NT2/D1 (cell line): ENCODE measurements at regions not wholly inside any gene's neighbourhood (a gene's known extent, or its start where the extent isn't known, plus 50 kb on each side); places are given as distances from the start of the nearest gene placed in this dataset.

Source experiments
- SUZ12 ChIP-seq: IDR thresholded peaks from 2 replicates; pipeline ENCODE4 v1.6.1; 2011; ENCODE audit not compliant: insufficient read length, insufficient read depth; ENCODE audit errors: extremely low read depth
- YY1 ChIP-seq: IDR thresholded peaks from 2 replicates; pipeline ENCODE4 v1.6.1; 2011; ENCODE audit not compliant: insufficient read length, insufficient read depth
- ZNF274 ChIP-seq: IDR thresholded peaks from 2 replicates; pipeline ENCODE4 v1.6.1; 2011; ENCODE audit warnings: mild to moderate bottlenecking, low read depth, low read length

DNA sequence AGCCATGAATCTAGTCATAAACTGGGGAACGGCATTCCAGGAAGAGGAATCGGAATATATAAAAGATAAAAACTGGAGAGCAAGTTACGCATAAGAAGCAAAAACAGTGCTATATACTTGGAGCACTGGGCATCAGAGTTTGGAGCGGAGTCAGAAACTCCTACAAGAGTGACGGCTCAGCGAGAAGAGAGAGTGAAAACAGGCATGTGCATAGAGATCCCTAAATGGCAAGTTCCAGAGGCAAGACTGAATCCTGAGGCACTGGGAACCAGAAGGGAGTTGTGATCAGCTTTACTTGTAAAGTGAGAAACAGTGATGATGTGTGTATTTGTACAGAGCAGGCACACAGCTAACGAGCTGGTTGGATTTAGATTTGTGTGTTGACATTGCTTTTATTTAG lies 514.4 kb upstream of the TNC start:
- TF ChIP-seq SUZ12: no peak
- no peak for TF ChIP-seq ZNF274
- no peak for TF ChIP-seq YY1
